Brain microvascular endothelial cell (primary cell): ENCODE measurements at regions not wholly inside any gene's neighbourhood (a gene's known extent, or its start where the extent isn't known, plus 50 kb on each side); places are given as distances from the start of the nearest gene placed in this dataset.
A peak's percentile ranks its signal among the peaks of the same experiment; 100 is the strongest.
"Not testable (repeated sequence)": the region's sequence is repeated elsewhere in the genome, so short reads cannot be mapped to it uniquely, and the experiment has no call there.

Source experiments
- DNase-seq: peaks from one replicate; pipeline ENCODE4 v3.0.0-alpha.2; 2020
- H3K27ac ChIP-seq: fragments of 250-450 bp; sonication (Bioruptor Pico); 2 replicates; pipeline ENCODE4 v1.5.1; 2020; ENCODE audit warnings: mild to moderate bottlenecking, moderate library complexity
- H3K27me3 ChIP-seq: fragments of 250-450 bp; sonication (Bioruptor Pico); replicated peaks from 2 replicates; pipeline ENCODE4 v1.5.1; 2020; ENCODE audit warnings: mild to moderate bottlenecking
- H3K36me3 ChIP-seq: fragments of 250-450 bp; sonication (Bioruptor Pico); replicated peaks from 2 replicates; pipeline ENCODE4 v1.5.1; 2020; ENCODE audit warnings: mild to moderate bottlenecking
- H3K4me3 ChIP-seq: 2 replicates; pipeline ENCODE4 v1.5.1; 2011; ENCODE audit warnings: low read depth, mild to moderate bottlenecking, control low read depth, low read length, moderate library complexity
- CTCF ChIP-seq: IDR thresholded peaks from 2 replicates; pipeline ENCODE4 v1.5.1; 2011; ENCODE audit warnings: low read depth, mild to moderate bottlenecking, moderate library complexity, low read length, control low read depth, inconsistent platforms; ENCODE audit errors: missing control alignments
- in situ Hi-C: cut with HindIII; loops from 2 replicates; pipeline ENCODE4 v1.10.0; 2017; ENCODE audit warnings: low sequenced_read_pairs, low pct_ligation_motif_present

DNA sequence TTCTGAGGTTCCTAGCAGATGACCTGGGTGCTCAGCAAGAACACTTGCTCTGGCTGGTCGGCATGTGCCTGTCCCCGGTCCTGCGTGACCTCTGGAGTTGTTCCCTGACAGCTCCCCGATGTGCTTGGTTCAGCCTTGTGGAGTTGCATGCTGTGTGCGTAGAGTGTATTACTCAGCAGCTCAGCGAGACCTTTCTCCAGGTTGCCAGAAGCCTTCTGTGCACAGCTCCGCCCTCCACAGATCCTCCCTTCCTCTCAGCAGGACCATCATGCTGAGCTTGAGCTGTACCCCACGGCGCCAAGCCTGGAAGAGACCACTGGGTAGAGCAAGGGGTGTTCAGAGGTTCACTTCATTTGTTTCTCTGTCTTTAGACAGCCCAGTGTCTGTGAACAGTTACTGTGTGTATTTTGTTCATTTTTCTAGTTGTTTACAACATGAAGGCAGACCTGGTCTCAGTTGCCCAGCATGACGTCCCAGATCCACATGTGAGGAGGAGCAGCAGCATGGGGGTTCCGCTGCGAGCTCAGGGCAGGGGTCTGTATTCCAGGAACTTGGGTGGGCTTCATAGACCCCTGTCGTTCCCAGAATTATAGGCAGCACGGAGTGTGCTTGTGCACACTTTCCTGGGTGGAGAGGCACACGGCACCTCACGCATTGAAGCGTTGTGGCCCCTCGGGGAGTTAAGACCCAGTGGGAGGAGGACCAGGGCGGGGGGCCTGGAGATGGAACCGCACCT is 148.6 kb downstream of the IGLL1 start:
- H3K36me3 ChIP-seq = no peaks in the 10 kb centered on the region
- no peak overlapping the region for H3K27ac ChIP-seq
- in situ Hi-C loops = no loop called here
- no peak overlapping the region for H3K4me3 ChIP-seq
- peak; percentile 40 for DNase-seq
- no peak for TF ChIP-seq CTCF
- no peaks in the 10 kb centered on the region for H3K27me3 ChIP-seq

DNA sequence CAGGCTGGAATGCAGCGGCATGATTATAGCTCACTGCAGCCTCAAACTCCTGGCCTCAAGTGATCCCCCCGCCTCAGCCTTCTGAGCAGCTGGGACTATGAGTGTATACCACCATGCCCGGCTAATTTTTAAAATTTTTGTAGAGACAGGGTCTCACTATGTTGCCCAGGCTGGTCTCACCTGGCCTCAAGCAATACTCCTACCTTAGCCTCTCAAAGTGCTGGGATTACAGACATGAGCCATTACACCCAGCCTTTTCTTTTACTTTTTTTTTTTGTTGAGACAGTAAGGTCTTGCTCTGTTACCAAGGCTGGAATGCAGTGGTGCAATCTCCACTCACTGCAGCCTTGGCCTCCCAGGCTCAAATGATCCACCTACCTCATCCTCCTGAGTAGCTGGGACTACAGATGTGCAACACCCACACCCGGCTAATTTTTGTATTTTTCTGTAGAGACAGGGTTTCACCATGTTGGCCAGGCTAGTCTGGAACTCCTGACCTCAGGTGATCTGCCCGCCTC is 155.5 kb downstream of the IGLL1 start:
- H3K27me3 ChIP-seq, H3K27ac ChIP-seq, in situ Hi-C loops, DNase-seq, H3K36me3 ChIP-seq, H3K4me3 ChIP-seq: not testable (repeated sequence)

DNA sequence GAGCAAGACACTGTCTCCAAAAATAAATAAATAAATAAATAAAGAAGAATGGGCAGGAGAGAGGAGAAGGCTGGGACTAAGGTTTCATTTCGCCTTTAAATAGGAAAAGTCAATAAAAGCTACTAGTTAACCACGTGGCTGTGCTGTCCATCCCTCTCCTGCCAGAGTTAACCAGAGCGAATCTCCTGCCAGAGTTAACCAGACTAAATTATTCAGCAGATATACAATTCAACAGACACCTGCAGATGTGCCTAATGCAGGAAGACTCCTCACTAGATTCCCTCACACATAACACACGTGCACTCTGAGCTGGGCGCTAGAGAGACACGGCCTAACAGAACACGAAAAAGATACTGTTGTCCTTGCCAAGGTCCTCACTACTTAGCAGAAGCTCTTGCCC is 156.1 kb downstream of the IGLL1 start:
- Histone ChIP-seq H3K4me3 (no peak overlapping the region), H3K27me3 (no peaks in the 10 kb centered on the region), H3K36me3 (no peaks in the 10 kb centered on the region), H3K27ac (no peak overlapping the region)
- no peak for DNase-seq
- no peak for TF ChIP-seq CTCF
- in situ Hi-C loops = no loop called here

DNA sequence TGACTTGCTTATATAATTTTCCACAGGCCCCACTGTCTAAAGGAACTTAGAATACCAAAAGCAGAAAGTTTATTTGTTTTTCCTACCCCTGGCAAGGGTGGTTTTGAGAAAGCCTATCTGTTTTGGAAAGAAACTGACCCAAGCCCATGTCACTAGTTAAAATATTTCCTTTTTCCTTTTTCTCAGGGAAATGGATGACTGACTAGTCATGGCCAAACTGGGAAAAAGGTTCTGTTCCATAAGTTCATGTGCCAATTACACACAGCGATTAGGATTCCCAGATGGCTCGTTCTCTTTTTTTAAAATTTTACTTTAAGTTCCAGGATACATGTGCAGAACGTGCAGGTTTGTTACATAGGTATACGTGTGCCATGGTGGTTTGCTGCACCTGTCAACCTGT is 157.8 kb downstream of the IGLL1 start:
- H3K27ac ChIP-seq, in situ Hi-C loops, H3K36me3 ChIP-seq, DNase-seq, H3K27me3 ChIP-seq, H3K4me3 ChIP-seq: not testable (repeated sequence)

DNA sequence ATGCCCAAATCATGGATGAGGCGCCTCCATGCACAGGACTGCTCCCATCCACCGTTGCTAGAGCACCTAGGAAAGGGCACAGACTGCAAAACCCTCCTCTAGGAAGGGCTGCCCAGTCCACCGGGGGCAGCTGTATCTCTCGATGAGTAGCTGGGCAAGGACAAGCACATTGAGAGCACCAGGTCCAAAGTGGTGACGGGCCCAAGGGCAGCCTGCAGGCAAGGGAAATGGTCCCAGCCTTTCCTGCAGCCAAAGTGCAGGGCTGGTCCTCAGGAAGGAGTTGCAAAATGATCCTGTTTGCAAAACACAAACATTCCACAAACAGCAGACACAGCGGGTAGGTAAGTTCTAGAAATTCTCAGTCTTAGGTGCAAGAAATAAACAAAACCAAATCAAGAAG is 158.8 kb downstream of the IGLL1 start:
- H3K36me3 ChIP-seq, in situ Hi-C loops, H3K27ac ChIP-seq, H3K4me3 ChIP-seq, DNase-seq, H3K27me3 ChIP-seq: not testable (repeated sequence)

DNA sequence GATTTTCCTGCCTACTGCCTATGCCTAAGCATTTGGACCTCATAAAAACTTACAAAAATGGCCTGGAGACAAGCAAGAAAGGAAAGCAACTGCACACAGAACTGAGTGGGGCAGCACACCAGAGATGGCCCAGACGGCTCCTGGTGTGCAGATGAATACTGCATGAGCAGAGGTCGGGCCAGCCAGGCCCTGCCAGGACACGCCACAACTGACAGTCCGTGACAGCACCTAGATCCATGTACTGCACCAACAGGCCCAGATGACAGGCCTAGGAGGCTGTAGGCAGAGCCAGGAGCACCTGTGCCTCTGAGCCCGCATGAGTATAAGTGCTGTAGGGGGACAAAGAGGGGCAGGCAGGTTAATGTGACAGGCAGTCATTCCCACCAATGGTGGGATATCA is 160.2 kb downstream of the IGLL1 start:
- H3K27me3 ChIP-seq = no peaks in the 10 kb centered on the region
- in situ Hi-C loops = no loop called here
- no peak overlapping the region for H3K4me3 ChIP-seq
- no peak for DNase-seq
- no peak for TF ChIP-seq CTCF
- no peak overlapping the region for H3K27ac ChIP-seq
- no peaks in the 10 kb centered on the region for H3K36me3 ChIP-seq

- no peak for TF ChIP-seq CTCF
- DNase-seq = no peak
- no peaks in the 10 kb centered on the region for H3K27me3 ChIP-seq
- H3K4me3 ChIP-seq = no peak overlapping the region
- no peaks in the 10 kb centered on the region for H3K36me3 ChIP-seq
- no peak overlapping the region for H3K27ac ChIP-seq
- in situ Hi-C loops = no loop called here
Observed at GRCh38 chr22:23419171-23419570, 160.9 kb downstream of the IGLL1 start.
